Pancreas (tissue), 10 donors: ENCODE measurements at regions not wholly inside any gene's neighbourhood (a gene's known extent, or its start where the extent isn't known, plus 50 kb on each side); places are given as distances from the start of the nearest gene placed in this dataset.

ENCODE experiments used
- ATAC-seq, 4 donors: fragments of 200-7000 bp; cut with Tn5 transposase; one replicate each; pipeline versions ENCODE4 v1.8.0 to v1.9.1; 2020; ENCODE audit warnings: mild to moderate bottlenecking in 4 of 4, moderate library complexity in 4 of 4
- DNase-seq, 6 donors: peaks; one replicate each; pipeline ENCODE4 v3.0.0-alpha.2; 2020
- FAIRE-seq: peaks from 2 replicates; lab custom pipeline; 2012; peaks lifted over from hg19 to GRCh38; lab: Jason Lieb, UNC
- H3K27ac ChIP-seq, 4 donors: fragments of 200-600 bp; sonication (generic); 1 replicate in 3 of 4; 2 replicates in 1 of 4; pipeline versions ENCODE4 v1.5.0 to v1.8.0; 2020
- H3K27me3 ChIP-seq, 4 donors: fragments of 200-600 bp; one replicate each; pipeline ENCODE4 v1.8.0; 2021
- H3K36me3 ChIP-seq, 3 donors: fragments of 200-600 bp; sonication (generic) in 1 of 3; one replicate each; pipeline versions ENCODE4 v1.5.0 to v1.8.0; 2020 to 2021
- H3K4me1 ChIP-seq, 3 donors: fragments of 200-600 bp; one replicate each; pipeline ENCODE4 v1.8.0; 2021
- H3K4me3 ChIP-seq, 4 donors: fragments of 200-600 bp; sonication (generic) in 2 of 4; one replicate each; pipeline versions ENCODE4 v1.5.0 to v1.8.0; 2020 to 2021
- H3K9me3 ChIP-seq, 4 donors: fragments of 200-600 bp; one replicate each; pipeline ENCODE4 v1.8.0; 2021
- WGBS, 2 donors: extraction: QIAGEN DNeasy Blood & Tissue Kit; methylation state at CpG; one replicate each; pipeline ENCODE4 v1.1.7; 2013; 5-methylcytosine and 5-hydroxymethylcytosine counted together
- intact Hi-C, 3 donors: fragments of 100-400 bp; cut with DNase I; formaldehyde crosslinking; loops; one replicate each; pipeline versions ENCODE4 v1.11.1 to v1.14.2; 2022
- TF ChIP-seq, protein P1 (sequence below), 4 donors: fragments of 200-600 bp; sonication (generic) in 3 of 4; IDR thresholded peaks; one replicate each; pipeline versions ENCODE4 v1.5.0 to v1.8.0; 2021; ENCODE audit warnings: antibody characterized with exemption in 4 of 4
- donor health status: healthy with polysubstance abuse.
- donor health status: DM: no; HTN: no; CAD: no; lungs with moderate emphysema.
- donor health status: DM: no; HTN: no; CAD: no.
- donor health status: control.
- donor health status: control.
- donor health status: Bipolar disorder and iron deficiency.
- donor health status: DM: yes; HTN: yes; CAD: no.
- donor health status: DM: no; HTN: no; CAD: no.
- donor health status: DM: no; HTN: no; CAD: no.
- donor health status: DM: yes; HTN: yes; CAD: no.

DNA sequence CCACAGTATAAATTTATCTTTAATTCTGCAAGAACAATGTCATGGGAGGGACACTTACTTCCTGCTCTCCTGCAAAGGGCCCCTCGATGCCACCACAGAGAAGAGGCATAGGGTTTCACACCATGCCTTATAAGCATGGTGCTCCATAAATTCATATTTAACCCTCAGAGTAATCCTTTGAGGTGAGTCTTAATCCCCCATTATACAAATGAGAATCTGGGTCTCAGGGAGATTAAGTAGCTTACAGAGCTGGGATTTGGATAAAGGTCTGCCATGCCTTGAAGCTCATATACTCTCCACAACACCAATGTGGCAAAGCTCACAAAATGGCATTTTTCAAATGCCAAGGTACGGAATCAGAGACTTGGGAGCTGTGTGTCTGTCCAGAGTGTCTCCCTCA, 268.5 kb upstream of the CCL2 start:
- no peak overlapping the region for H3K4me3 ChIP-seq
- FAIRE-seq (no peak), ATAC-seq (no peak), DNase-seq (no peak)
- 68 to 79% methylated on average over 2 of the region's 2 CpGs for WGBS, 2 donors
- intact Hi-C loops, result no loop called here
- H3K9me3 ChIP-seq, result no peaks in the 10 kb centered on the region
- H3K4me1 ChIP-seq, result no peaks in the 10 kb centered on the region
- H3K27ac ChIP-seq, result no peak overlapping the region
- TF ChIP-seq, protein P1, sequence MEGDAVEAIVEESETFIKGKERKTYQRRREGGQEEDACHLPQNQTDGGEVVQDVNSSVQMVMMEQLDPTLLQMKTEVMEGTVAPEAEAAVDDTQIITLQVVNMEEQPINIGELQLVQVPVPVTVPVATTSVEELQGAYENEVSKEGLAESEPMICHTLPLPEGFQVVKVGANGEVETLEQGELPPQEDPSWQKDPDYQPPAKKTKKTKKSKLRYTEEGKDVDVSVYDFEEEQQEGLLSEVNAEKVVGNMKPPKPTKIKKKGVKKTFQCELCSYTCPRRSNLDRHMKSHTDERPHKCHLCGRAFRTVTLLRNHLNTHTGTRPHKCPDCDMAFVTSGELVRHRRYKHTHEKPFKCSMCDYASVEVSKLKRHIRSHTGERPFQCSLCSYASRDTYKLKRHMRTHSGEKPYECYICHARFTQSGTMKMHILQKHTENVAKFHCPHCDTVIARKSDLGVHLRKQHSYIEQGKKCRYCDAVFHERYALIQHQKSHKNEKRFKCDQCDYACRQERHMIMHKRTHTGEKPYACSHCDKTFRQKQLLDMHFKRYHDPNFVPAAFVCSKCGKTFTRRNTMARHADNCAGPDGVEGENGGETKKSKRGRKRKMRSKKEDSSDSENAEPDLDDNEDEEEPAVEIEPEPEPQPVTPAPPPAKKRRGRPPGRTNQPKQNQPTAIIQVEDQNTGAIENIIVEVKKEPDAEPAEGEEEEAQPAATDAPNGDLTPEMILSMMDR (IDR thresholded peaks at IDR 0.05), result no peak
- H3K27me3 ChIP-seq, result no peaks in the 10 kb centered on the region
- H3K36me3 ChIP-seq, result no peaks in the 10 kb centered on the region

DNA sequence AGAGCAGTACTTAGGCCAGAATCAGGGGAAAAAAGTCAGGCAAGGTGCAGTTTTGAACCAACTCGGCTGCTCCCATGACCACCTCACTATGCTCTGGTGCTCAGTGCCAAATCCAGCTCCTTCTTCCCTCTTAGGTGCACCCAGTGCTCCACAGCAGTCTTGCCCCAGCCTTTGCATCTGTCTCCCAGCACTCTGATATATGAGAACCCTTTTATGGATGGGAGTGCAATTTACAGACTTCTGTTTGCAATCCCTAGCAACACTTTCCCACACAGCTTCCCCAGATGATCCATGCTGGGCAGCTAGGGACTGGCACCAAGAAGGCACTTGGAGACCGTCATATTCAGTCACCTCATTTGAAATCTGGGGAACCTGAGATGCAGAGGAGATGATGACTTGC, 267.9 kb upstream of the CCL2 start:
- no peaks in the 10 kb centered on the region for H3K9me3 ChIP-seq
- no peak for ATAC-seq
- FAIRE-seq, result no peak
- no peak for DNase-seq
- intact Hi-C loops, result no loop called here
- no peaks in the 10 kb centered on the region for H3K27me3 ChIP-seq
- no peak overlapping the region for H3K27ac ChIP-seq
- TF ChIP-seq, protein P1 (IDR thresholded peaks at IDR 0.05), result no peak
- WGBS, 2 donors, result 68 to 69% methylated on average over 2 of the region's 2 CpGs
- no peaks in the 10 kb centered on the region for H3K36me3 ChIP-seq
- H3K4me1 ChIP-seq, result no peaks in the 10 kb centered on the region
- no peak overlapping the region for H3K4me3 ChIP-seq

DNA sequence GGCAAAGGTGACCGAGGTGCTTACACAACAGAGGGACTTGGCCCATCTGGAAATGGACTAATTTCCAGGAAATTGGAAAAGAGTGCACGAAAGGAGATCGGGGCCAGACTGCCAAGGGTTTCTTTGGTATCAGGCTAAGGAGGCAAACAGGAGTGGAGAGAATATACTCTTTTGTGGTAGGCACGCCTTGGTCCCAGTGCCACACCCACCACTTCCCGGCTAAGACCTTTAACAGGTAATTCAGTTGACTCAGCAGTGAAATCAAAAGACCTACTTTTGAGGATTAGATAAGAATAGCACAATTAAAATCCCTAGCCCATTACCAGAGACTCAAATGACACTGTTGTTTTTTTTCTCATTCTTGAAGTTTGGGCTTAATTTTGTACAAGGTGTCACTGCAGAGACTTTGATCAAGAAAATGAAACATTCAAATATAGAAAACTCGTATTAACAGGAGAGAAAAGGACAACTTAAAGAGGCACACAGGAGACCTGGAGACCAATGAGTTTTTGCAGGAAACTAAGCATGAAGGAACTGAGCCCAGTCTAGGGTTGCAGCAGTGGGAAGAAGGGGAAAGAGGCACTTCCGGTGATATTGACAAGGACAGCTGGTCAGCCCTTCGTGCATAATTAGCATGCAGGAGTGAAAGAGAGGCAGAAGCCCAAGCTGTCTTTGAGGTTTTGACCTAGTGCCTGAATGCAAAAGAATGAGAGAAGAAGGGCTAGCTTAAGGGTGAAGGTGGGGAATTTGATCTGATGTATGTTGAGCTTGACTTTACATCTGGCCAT, 265.5 kb upstream of the CCL2 start:
- Histone ChIP-seq H3K27me3 (no peaks in the 10 kb centered on the region), H3K9me3 (no peaks in the 10 kb centered on the region), H3K27ac (no peak overlapping the region), H3K4me1 (no peaks in the 10 kb centered on the region), H3K4me3 (no peak overlapping the region), H3K36me3 (no peaks in the 10 kb centered on the region)
- 59 to 61% methylated on average over 8 of the region's 8 CpGs for WGBS, 2 donors
- no peak for DNase-seq
- ATAC-seq, result no peak
- FAIRE-seq, result no peak
- TF ChIP-seq, protein P1 (IDR thresholded peaks at IDR 0.05), result no peak
- intact Hi-C loops, result no loop called here

DNA sequence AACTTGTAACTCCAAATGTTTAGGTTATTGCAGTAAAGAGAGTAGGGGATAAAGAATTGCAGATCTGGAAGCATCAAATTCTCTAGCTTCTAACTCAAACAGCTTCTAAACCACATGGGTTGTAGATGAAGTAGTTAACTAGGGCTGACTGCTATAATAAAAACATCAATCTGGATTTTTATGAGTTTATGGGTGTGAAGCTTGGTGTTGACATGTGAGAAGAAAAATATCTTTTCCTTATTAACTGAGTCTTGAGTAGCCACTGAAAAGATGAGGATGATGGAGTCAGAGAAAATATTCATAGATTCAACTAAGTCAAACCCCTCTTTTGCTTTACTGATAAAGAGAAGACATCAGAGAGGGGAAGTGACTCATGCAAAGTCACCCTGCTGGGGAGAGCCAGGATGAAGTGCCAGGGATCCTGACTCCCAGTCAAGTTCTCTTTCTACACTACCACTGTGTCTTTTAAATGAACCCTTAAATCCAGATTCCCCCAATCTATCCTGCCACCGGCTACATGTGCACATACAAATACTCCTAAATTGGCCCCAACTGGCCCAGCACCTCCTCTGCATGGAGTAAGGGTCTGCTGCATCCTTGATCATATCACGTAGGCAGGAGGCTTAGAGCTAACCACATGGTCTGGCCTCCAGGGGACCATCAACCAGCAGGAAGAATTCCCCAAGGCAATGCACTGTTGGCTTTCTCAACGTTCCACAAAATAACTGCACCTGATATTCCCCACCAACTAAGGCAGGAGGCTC, 264.0 kb upstream of the CCL2 start:
- H3K9me3 ChIP-seq, result no peaks in the 10 kb centered on the region
- no peak for DNase-seq
- no peak for ATAC-seq
- TF ChIP-seq, protein P1 (IDR thresholded peaks at IDR 0.05), result no peak
- no peak overlapping the region for H3K27ac ChIP-seq
- 56 to 62% methylated on average over 3 of the region's 3 CpGs for whole genome bisulfite sequencing, 2 donors
- intact Hi-C loops, result no loop called here
- H3K4me1 ChIP-seq, result no peaks in the 10 kb centered on the region
- H3K4me3 ChIP-seq, result no peak overlapping the region
- no peak for FAIRE-seq
- no peaks in the 10 kb centered on the region for H3K36me3 ChIP-seq
- no peaks in the 10 kb centered on the region for H3K27me3 ChIP-seq

DNA sequence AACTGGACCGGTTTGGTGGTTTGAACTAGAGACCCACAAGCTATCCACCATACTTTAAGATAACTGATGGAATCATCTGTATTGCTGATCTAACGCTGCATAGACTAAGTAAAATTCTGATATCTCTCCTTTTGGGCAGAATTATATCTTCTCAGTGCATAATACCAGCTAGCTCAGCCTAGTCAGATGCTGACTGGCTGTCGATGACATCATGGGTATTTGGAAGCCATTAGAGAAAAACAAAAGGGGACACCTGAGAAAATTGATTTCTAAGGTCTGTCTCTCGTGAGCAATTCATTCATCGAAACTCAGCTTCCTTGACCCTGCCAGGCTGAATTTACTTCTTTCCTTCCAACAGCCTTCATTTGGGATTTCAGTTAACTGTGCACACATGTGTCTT, 263.0 kb upstream of the CCL2 start:
- peak in 1 of 4 donors; percentile 21 for ATAC-seq
- Histone ChIP-seq H3K9me3 (no peaks in the 10 kb centered on the region), H3K27ac (no peak overlapping the region), H3K27me3 (no peaks in the 10 kb centered on the region), H3K36me3 (no peaks in the 10 kb centered on the region), H3K4me1 (no peaks in the 10 kb centered on the region), H3K4me3 (no peak overlapping the region)
- no peak for DNase-seq
- TF ChIP-seq, protein P1 (IDR thresholded peaks at IDR 0.05), result no peak
- no peak for FAIRE-seq
- intact Hi-C loops, result no loop called here
- WGBS, 2 donors, result 53 to 57% methylated on average over 5 of the region's 5 CpGs
